Muscle layer of duodenum (tissue), 2 donors: ENCODE measurements at regions not wholly inside any gene's neighbourhood (a gene's known extent, or its start where the extent isn't known, plus 50 kb on each side); places are given as distances from the start of the nearest gene placed in this dataset.
"Not testable (repeated sequence)": the region's sequence is repeated elsewhere in the genome, so short reads cannot be mapped to it uniquely, and the experiment has no call there.

ENCODE experiments used
- H3K27ac ChIP-seq: one replicate; pipeline ENCODE4 v1.7.0; 2013; ENCODE audit warnings: mild to moderate bottlenecking, low read length
- H3K27me3 ChIP-seq: one replicate; pipeline ENCODE4 v1.7.0; 2013; ENCODE audit warnings: low read depth, mild to moderate bottlenecking, control low read depth, low read length
- H3K36me3 ChIP-seq, 2 donors: one replicate each; pipeline ENCODE4 v1.7.0; 2013; ENCODE audit warnings: low read length in 2 of 2, control low read depth in 1 of 2, mild to moderate bottlenecking in 1 of 2; ENCODE audit not compliant: insufficient read depth in 2 of 2, control insufficient read depth in 1 of 2
- H3K4me1 ChIP-seq, 2 donors: one replicate each; pipeline ENCODE4 v1.7.0; 2013; ENCODE audit warnings: low read length in 2 of 2, mild to moderate bottlenecking in 2 of 2, control low read depth in 1 of 2, moderate library complexity in 1 of 2; ENCODE audit not compliant: insufficient read depth in 2 of 2, control insufficient read depth in 1 of 2
- H3K4me3 ChIP-seq, 2 donors: one replicate each; pipeline ENCODE4 v1.7.0; 2013; ENCODE audit warnings: low read length in 2 of 2, low read depth in 1 of 2, mild to moderate bottlenecking in 1 of 2
- H3K9me3 ChIP-seq, 2 donors: one replicate each; pipeline ENCODE4 v1.7.0; 2013; ENCODE audit warnings: low read length in 2 of 2, control low read depth in 1 of 2, mild to moderate bottlenecking in 1 of 2; ENCODE audit not compliant: control insufficient read depth in 1 of 2
- donor health status: healthy.

- no peaks in the 10 kb centered on the region for H3K36me3 ChIP-seq
These were observed 444.0 kb downstream of the PTPRC start for GRCh38 chr1:199082778-199083389.

GRCh38 chr1:199083680-199084079, 444.8 kb downstream of the PTPRC start:
- Histone ChIP-seq H3K9me3 (no peaks in the 10 kb centered on the region), H3K27ac (no peak overlapping the region), H3K27me3 (no peaks in the 10 kb centered on the region)

More at GRCh38 chr1:199082778-199083389, 444.0 kb downstream of the PTPRC start:
- Histone ChIP-seq H3K27me3 (no peaks in the 10 kb centered on the region), H3K4me1 (no peaks in the 10 kb centered on the region), H3K9me3 (no peaks in the 10 kb centered on the region), H3K4me3 (no peak overlapping the region), H3K27ac (no peak overlapping the region)

GRCh38 chr1:199084293-199084692, 445.5 kb downstream of the PTPRC start:
- Histone ChIP-seq H3K27ac (no peak overlapping the region), H3K4me3 (no peak overlapping the region), H3K9me3 (no peaks in the 10 kb centered on the region), H3K36me3 (no peaks in the 10 kb centered on the region), H3K4me1 (no peaks in the 10 kb centered on the region), H3K27me3 (no peaks in the 10 kb centered on the region)

More at GRCh38 chr1:199083680-199084079, 444.8 kb downstream of the PTPRC start:
- no peak overlapping the region for H3K4me3 ChIP-seq
- H3K4me1 ChIP-seq = no peaks in the 10 kb centered on the region
- H3K36me3 ChIP-seq = no peaks in the 10 kb centered on the region

GRCh38 chr1:199085903-199086302, 447.1 kb downstream of the PTPRC start:
- H3K27me3 ChIP-seq = no peaks in the 10 kb centered on the region
- no peak overlapping the region for H3K27ac ChIP-seq
- H3K36me3 ChIP-seq = no peaks in the 10 kb centered on the region

GRCh38 chr1:199087144-199087543, 448.3 kb downstream of the PTPRC start:
- H3K27ac ChIP-seq = no peak overlapping the region
- no peaks in the 10 kb centered on the region for H3K9me3 ChIP-seq

More at GRCh38 chr1:199085903-199086302, 447.1 kb downstream of the PTPRC start:
- H3K4me1 ChIP-seq = no peaks in the 10 kb centered on the region
- no peak overlapping the region for H3K4me3 ChIP-seq
- no peaks in the 10 kb centered on the region for H3K9me3 ChIP-seq

GRCh38 chr1:199089393-199090122, 450.7 kb downstream of the PTPRC start:
- H3K36me3 ChIP-seq = no peaks in the 10 kb centered on the region

More at GRCh38 chr1:199087144-199087543, 448.3 kb downstream of the PTPRC start:
- Histone ChIP-seq H3K4me3 (no peak overlapping the region), H3K27me3 (no peaks in the 10 kb centered on the region), H3K4me1 (no peaks in the 10 kb centered on the region), H3K36me3 (no peaks in the 10 kb centered on the region)

GRCh38 chr1:199095628-199096027, 456.8 kb downstream of the PTPRC start:
- not testable (repeated sequence) for H3K9me3 ChIP-seq, H3K4me1 ChIP-seq, H3K4me3 ChIP-seq, H3K27ac ChIP-seq, H3K27me3 ChIP-seq, H3K36me3 ChIP-seq

More at GRCh38 chr1:199089393-199090122, 450.7 kb downstream of the PTPRC start:
- Histone ChIP-seq H3K27me3 (no peaks in the 10 kb centered on the region), H3K9me3 (no peaks in the 10 kb centered on the region), H3K4me3 (no peak overlapping the region), H3K4me1 (no peaks in the 10 kb centered on the region), H3K27ac (no peak overlapping the region)

GRCh38 chr1:199096591-199096990, 457.8 kb downstream of the PTPRC start:
- Histone ChIP-seq H3K27me3 (no peaks in the 10 kb centered on the region), H3K9me3 (no peaks in the 10 kb centered on the region), H3K36me3 (no peaks in the 10 kb centered on the region), H3K4me1 (no peaks in the 10 kb centered on the region), H3K27ac (no peak overlapping the region), H3K4me3 (no peak overlapping the region)

DNA sequence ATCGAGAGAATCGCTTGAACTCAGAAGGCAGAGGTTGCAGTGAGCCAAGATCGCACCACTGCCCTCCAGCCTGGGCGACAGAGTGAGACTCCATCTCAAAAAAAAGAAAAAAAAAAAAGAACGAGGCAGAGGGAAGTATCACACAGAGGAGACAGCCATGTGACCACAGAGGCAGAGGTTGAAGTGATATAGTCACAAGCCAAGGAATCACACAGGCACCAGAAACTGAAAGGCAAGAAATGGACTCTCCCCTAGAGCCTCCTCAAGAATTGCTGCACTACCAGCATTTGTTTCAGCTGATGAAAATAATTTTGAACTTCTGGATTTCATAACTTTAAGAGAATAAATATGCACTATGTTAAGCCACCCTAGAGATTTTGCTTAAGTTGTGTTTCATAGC, 459.6 kb downstream of the PTPRC start:
- Histone ChIP-seq H3K27me3 (no peaks in the 10 kb centered on the region), H3K4me1 (no peaks in the 10 kb centered on the region), H3K36me3 (no peaks in the 10 kb centered on the region), H3K9me3 (no peaks in the 10 kb centered on the region), H3K27ac (no peak overlapping the region), H3K4me3 (no peak overlapping the region)

GRCh38 chr1:199101139-199101538, 462.3 kb downstream of the PTPRC start:
- peaks cover 0 to 2% of the 10 kb centered on the region in 2 donors for H3K9me3 ChIP-seq
- no peaks in the 10 kb centered on the region for H3K4me1 ChIP-seq
- H3K27me3 ChIP-seq = no peaks in the 10 kb centered on the region
- H3K4me3 ChIP-seq = no peak overlapping the region
- H3K36me3 ChIP-seq = no peaks in the 10 kb centered on the region
- no peak overlapping the region for H3K27ac ChIP-seq

GRCh38 chr1:199101635-199102034, 462.8 kb downstream of the PTPRC start:
- Histone ChIP-seq H3K27me3 (no peaks in the 10 kb centered on the region), H3K4me1 (no peaks in the 10 kb centered on the region), H3K27ac (no peak overlapping the region)

More at GRCh38 chr1:199101635-199102034, 462.8 kb downstream of the PTPRC start:
- H3K4me3 ChIP-seq = no peak overlapping the region
- no peaks in the 10 kb centered on the region for H3K36me3 ChIP-seq
- H3K9me3 ChIP-seq = peaks cover 0 to 6% of the 10 kb centered on the region in 2 donors
